ENCODE measurements at regions not wholly inside any gene's neighbourhood (a gene's known extent, or its start where the extent isn't known, plus 50 kb on each side); places are given as distances from the start of the nearest gene placed in this dataset.
"Not testable (repeated sequence)": the region's sequence is repeated elsewhere in the genome, so short reads cannot be mapped to it uniquely, and the experiment has no call there.

DNA sequence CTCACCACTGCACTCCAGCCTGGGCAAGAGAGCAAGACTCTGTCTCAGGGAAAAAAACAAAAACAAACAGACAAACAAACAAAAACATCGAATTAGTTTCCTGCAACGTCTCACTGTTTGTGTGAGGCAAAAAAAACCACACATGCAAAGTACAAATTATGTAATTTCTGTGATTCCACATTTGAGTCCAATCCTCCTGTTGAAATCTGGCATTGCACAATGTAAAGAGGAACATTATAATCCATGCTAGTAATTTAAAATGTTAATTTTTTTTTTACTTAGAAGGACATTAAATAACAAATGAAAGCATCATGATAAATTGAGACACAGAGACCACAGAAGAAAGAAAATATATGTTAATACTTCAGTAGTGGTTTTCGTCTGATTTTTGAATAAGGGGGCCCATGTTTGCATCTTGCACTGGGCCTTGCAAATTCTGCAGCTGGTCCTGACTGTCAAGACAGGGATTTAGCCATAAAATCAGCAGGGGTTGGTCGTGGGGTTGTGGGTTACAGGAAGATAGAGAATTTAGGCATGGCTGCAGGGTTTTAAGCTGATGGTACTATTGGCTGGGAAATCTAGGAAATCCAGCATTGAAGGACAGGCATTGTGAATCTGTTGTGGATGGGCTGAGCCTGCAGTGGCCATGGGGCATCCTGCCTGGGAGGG is 102.6 kb upstream of the ALDH3B2 start:
- no peak for DNase-seq (ENCODE audit: low read depth in 1 of 2, low spot score in 1 of 2)

DNA sequence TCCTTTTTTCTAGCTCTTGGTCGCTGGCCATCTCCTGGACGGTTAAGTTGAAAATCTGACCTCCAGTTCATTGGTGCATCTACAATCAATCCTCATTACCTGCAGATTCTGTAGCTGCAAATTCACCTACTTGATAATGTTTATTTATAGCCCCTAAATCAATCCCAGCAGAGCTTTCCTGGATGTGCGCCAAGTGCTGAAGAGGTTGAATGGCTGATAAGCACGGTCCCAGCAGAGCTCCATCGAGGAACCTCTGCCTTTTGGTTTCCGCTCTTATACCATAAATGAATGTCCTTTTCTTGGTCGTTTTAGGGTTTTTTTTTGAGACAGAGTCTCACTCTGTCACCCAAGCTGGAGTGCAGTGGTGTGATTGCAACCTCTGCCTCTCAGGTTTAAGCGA is 99.8 kb upstream of the ALDH3B2 start:
- DNase-seq (ENCODE audit: low read depth in 1 of 2, low spot score in 1 of 2), result not testable (repeated sequence)

DNA sequence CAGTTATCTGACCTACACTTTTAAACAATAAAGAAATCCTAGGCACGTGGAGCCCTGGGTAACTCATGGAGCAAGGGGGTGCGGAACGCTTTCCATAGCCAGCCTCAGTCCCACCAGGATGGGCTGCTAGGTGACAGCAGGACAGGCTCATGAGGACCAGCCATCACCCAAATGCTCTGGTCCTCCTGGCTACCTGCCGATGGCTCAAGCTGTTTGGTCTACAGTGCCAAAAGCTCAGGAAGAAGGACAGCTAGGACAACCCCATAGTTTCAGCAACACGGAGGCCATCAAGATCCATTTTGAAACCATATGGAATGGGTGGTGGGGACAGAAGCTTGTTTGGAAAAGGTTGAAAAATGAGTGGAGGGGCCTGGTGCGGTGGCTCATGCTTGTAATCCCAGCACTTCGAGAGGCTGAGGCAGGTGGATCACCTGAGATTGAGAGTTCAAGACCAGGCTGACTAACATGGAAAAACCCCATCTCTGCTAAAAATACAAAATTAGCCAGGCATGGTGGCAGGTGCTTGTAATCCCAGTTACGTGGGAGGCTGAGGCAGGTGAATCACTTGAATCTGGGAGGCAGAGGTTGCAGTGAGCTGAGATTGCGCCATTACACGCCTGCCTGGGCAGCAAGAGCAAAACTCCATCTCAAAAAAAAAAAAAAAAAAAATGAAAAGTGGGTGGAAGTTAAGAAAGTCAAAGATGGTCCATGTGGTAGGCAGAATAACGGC is 93.7 kb upstream of the ALDH3B2 start:
- not testable (repeated sequence) for DNase-seq (ENCODE audit: low read depth in 1 of 2, low spot score in 1 of 2)

DNA sequence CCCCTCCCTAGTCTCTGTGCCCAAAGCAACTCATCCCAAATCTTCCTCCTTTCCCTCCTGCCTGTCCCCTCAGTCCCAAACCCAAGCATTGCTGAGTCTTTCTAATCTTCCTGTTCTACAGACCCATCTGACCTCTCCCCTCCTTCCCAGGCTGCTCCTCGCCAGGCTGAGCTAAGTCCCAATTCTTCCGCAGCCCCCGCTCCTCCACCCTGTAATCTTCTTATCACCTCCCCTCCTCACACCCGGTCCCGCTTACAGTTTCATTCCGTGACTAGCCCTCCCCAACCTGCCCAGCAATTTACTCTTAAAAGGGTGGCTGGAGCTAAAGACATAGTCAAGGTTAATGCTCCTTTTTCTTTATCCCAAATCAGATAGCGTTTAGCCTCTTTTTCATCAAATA is 86.8 kb upstream of the ALDH3B2 start:
- DNase-seq (ENCODE audit: low read depth in 1 of 2, low spot score in 1 of 2), result not testable (repeated sequence)

DNA sequence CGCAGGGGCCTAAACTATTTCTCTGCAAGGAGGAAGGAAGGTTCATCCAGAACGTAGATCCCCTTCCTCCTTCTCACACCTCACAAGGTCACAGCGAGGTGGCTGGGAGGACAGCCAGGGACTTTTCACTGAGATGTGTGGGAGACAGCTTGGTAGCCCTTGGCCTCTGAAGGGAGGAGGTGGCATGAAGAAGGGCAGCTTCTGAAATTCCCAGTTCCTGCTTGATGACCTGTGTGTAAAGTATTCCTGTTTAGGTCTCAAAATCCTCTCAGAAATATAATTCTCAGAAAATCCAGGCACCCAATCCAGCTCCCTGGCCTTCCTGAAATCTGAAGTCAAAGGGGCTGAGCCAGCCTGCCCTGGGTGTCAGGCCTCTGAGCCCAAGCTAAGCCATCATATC is 84.9 kb upstream of the ALDH3B2 start:
- DNase-seq (ENCODE audit: low read depth in 1 of 2, low spot score in 1 of 2), result not testable (repeated sequence)

DNA sequence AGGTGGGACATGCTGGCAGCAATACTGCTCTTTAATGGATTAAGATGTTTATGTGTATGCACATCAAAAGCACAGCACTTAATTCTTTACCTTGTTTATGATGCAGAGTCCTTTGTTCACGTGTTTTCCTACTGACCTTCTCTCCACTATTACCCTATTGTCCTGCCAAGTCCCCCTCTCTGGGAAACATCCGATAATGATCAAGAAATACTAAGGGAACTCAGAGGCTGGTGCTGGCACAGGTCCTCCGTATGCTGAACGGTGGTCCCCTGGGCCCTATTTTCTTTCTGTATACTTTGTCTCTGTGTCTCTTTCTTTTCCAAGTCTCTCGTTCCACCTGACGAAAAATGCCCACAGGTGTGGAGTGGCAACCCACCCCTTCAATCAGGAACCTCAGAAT is 84.0 kb upstream of the ALDH3B2 start:
- DNase-seq (ENCODE audit: low read depth in 1 of 2, low spot score in 1 of 2), result not testable (repeated sequence)

DNA sequence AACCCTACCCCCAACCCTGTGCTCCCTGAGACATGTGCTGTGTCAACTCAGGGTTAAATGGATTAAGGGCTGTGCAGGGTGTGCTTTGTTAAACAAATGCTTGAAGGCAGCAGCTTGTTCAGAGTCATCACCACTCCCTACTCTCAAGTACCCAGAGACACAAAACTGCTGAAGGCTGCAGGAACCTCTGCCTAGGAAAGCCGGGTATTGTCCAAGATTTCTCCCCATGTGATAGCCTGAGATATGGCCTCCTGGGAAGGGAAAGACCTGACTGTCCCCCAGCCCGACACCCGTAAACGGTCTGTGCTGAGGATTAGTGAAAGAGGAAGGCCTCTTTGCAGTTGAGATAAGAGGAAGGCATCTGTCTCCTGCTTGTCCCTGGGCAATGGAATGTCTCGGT is 83.6 kb upstream of the ALDH3B2 start:
- DNase-seq (ENCODE audit: low read depth in 1 of 2, low spot score in 1 of 2), result not testable (repeated sequence)

DNA sequence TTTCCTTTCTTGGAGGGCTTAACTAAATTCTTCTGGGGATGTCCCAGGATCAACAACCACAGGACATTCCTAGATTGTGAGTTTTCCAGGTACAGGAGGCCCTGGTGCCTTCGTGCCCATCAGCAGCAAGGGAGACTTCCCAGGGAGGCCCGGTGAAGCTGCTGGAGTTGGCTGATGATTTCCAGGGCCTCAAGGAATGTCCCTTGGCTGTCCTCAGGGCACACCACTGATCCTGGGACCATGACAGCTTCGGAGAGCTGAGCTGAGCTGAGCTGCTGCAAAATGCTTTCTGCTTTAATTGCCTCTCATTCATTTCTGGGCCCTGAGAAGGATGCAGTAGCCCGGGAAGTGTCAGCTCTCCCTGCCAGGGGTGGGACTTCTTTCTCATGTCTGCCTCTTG is 79.4 kb upstream of the ALDH3B2 start:
- not testable (repeated sequence) for DNase-seq (ENCODE audit: low read depth in 1 of 2, low spot score in 1 of 2)

DNA sequence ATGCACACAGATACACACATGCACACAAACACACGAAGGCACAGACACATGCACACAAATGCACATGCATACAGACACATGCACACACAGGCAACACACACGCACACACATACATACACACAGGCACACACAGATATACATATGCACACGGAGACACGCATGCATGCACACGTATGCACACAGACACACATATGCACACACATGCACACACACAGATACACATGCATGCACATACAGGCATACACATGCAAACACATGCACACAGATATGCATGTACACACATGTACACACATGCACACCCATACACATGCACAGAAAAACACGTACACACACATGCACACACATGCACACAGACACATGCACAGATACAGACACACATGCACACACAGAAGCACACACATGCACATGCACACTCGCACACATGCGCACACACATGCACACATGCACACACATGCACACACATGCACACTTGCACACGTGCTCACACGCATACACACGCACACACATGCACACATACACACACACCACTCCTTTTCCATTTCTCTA is 70.8 kb upstream of the ALDH3B2 start:
- no peak for DNase-seq (ENCODE audit: low read depth in 1 of 2, low spot score in 1 of 2)

DNA sequence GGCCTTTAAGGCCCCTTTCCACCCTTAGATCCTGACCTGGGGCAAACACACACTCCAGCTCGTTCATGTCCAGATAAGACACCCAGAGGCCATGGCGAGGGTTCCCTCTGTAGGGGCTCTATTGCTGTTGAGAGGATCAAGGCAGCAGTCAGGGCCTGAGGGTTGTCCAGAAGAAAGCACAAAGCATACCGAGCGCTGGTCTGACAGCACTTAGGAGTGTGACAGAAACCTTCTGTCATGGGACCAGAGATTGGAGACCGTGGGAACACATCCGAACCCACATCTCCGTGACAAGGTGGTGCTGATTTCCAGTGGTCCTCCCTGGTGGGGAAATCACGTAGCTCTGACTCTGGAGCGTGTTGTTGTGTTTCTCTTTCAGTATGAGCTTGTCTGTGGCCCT is 69.8 kb upstream of the ALDH3B2 start:
- DNase-seq (ENCODE audit: low read depth in 1 of 2, low spot score in 1 of 2), result not testable (repeated sequence)

DNA sequence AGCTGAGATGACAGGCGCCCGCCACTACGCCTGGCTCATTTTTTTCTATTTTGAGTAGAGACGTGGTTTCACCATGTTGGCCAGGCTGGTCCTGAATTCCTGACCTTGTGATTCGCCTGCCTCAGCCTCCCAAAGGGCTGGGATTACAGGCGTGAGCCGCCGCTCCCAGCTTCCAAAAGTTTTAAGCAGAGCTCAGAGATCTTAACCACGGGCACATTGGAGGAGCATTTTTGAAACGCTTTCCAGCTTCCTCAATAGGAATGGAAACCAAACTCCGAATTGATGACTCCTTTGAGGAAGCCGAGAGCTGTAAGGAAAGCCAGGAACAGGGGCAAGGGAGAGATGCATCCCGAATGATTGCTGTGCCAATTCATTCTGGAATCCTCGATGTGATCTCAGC is 63.8 kb upstream of the ALDH3B2 start:
- DNase-seq (ENCODE audit: low read depth in 1 of 2, low spot score in 1 of 2), result not testable (repeated sequence)

DNA sequence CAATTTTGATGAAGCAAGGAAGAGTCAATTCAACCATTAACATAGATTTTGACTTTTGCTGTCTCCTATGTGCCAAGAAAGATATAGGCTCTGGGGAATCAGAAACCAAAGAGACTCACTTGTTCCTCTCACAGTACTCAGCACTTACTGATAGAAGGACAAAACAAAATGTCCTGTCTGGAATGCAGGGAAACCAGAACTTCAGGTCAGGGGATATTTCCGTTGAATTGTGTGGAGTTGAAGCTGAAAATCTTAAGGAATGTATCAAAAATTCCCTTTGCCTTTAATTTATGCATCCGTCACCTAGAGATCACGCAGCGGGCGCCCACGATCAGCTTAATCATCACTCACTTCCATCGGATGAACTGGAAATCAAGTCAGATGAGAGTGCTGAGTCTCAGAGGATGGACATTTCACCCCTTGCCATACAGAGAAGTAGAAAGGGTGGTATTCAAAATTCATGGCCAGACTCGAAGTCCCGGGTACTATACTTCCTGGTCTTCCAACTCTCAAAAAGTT is 63.2 kb upstream of the ALDH3B2 start:
- DNase-seq (ENCODE audit: low read depth in 1 of 2, low spot score in 1 of 2), result not testable (repeated sequence)

DNA sequence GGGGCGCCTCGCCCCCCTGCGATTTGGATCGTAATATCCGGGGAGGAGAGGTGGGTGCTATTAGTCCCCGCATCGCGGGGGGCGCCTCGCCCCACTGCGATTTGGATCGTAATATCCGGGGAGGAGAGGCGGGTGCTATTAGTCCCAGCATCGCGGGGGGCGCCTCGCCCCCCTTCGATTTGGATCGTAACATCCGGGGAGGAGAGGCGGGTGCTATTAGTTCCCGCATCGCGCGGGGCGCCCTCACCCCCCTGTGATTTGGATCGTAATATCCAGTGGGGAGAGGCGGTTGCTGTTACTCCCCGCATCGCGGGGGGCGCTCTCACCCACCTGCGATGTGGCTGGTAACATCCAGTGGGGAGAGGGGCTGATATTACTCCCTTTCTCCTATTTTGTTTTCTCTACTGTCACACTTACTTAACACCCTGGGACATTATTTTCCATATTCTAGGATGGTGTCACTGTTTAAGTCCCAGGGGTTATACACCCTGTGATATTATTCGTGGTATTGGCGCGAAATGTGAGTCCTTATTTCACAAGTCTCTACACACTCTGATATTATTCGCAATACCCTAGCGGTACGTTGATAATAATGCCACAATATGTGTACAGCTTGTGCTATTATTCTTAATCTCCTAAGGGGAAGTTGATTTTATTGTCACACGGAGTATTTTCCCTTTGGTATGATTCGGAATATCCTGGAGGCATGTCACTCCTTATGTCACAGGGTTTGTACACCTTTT is 57.8 kb upstream of the ALDH3B2 start:
- DNase-seq (ENCODE audit: low read depth in 1 of 2, low spot score in 1 of 2), result peak in 1 of 2 donors; percentile 7

DNA sequence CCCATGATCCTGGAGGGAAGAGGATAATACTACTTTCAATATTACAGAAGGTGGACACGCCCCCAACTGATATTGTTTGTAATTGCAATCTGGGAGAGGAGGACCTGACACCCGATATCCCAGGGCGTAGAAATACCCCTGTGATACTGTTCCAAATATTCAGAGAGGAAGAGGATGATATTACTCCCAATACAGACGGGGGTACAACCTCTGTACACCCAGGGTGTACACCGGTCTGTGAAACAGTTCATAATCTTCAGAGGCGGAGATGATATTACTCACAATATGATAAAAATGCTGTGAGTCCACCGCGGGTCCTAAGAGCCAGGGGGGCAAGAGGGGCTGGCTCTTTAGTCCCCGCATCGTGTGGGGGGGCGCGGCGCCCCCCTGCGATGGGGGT is 57.2 kb upstream of the ALDH3B2 start:
- DNase-seq (ENCODE audit: low read depth in 1 of 2, low spot score in 1 of 2), result no peak

DNA sequence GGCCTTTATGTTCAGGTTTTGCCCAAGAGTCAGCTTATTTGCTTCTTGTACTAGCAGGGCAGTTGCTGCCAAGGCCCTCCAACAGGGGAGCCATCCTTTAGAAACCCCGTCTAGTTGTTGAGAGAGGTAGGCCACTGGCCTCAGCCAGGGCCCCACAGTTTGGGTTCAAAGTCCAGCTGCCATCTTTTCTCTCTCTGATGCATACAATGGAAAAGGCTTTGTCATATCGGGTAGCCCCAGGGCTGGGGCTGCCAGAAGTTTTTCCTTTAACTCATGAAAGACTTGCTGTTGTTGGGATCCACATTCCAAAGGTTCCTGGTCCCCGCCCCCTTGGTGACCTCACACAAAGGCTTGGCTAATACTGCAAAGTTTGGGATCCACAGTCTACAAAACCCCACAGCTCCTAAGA is 53.7 kb upstream of the ALDH3B2 start:
- not testable (repeated sequence) for DNase-seq (ENCODE audit: low read depth in 1 of 2, low spot score in 1 of 2)

DNA sequence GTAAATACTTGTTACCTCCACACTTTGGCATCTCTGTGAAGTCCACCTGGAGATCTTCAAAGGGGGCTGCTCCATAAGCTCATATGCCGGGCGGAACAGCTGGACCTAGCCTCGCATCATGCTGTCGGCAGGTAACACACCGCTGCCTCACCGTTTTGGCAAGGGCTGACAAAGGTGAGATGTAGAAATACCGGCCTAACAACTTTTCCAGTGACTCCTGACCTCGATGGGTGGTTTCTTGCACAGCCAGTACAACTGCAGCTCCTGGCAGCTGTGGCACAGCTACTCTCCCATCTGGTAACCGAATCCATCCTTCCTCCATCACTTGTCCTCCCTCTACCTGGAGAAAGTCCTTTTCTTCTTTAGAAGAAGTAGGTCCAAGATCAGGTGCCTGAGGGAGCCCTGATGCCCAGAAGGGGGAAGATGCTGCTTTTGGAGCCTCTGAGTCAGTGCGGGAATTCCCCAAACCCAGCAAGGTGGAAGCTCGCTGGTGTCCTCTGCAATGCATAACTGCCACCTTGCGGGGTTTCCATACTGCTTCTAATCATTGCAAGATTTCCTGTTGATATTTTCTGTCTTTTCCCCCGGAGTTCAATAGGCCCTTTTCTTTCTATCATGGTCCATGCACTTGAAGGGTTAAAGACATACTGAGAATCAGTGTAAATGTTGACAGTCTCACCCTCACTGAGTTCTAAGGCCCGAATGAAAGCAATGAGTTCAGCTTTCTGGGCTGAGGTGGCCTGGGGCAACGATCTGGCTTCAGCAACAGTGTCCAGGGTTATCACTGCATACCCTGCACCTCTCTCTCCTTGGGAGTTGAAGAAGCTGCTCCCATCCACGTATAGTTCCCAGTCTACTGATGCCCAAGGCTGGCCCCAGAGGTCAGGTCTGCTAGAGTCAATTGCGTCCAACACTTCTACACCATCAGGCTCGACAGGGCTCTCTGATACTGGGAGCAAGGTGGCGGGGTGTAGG is 52.9 kb upstream of the ALDH3B2 start:
- peak in 1 of 2 donors; percentile 22 for DNase-seq (ENCODE audit: low read depth in 1 of 2, low spot score in 1 of 2)

Measured in activated T-helper 1 cell treated with anti-CD3 and anti-CD28 coated beads, Interleukin-2, amount 50 U/mL, for 16 hours (primary cell).